ENCODE measurements at regions not wholly inside any gene's neighbourhood (a gene's known extent, or its start where the extent isn't known, plus 50 kb on each side); places are given as distances from the start of the nearest gene placed in this dataset.

- ChIA-PET CTCF (no interaction called here), POLR2A (ENCODE audit: unreplicated experiment) (no interaction called here)
- H3K4me1 ChIP-seq (replicated peaks; ENCODE audit: insufficient read depth) = no peaks in the 10 kb centered on the region
- no peaks in the 10 kb centered on the region for H3K36me3 ChIP-seq (ENCODE audit: low read depth)
- no peak overlapping the region for H3K4me3 ChIP-seq
- H3K9me2 ChIP-seq (ENCODE audit: insufficient read depth) = no peaks in the 10 kb centered on the region
- no peaks in the 10 kb centered on the region for H3K79me2 ChIP-seq (ENCODE audit: low read depth)
- no peaks in the 10 kb centered on the region for H3K9me3 ChIP-seq (ENCODE audit: insufficient read depth, low read depth)
- no peaks in the 10 kb centered on the region for H3K27me3 ChIP-seq (ENCODE audit: insufficient read depth, low read depth)
- TF ChIP-seq EZH2 (IDR thresholded peaks at IDR 0.05; ENCODE audit: low read depth) (no peak), CTCF (conservative IDR thresholded peaks at IDR 0.05) (no peak)
- no peak for DNase-seq
- BruUV-seq (replicated peaks) = no TSS peak
- intact Hi-C loops (cut with micrococcal nuclease; ENCODE audit: unreplicated experiment) = no loop called here
- H2AFZ ChIP-seq = no peak overlapping the region
- H3K4me2 ChIP-seq = no peak overlapping the region
- no peaks in the 10 kb centered on the region for H4K20me1 ChIP-seq (ENCODE audit: insufficient read depth)
- no peak overlapping the region for H3K27ac ChIP-seq
- no peaks in the 10 kb centered on the region for H3F3A ChIP-seq (ENCODE audit: insufficient read depth, low read depth)
These were observed 153.5 kb upstream of the OR13F1 start for GRCh38 chr9:104350541-104350940.

GRCh38 chr9:104351726-104352125, 152.3 kb upstream of the OR13F1 start:
- H3K4me3 ChIP-seq = no peak overlapping the region
- no peaks in the 10 kb centered on the region for H3K36me3 ChIP-seq (ENCODE audit: low read depth)
- TF ChIP-seq CTCF (conservative IDR thresholded peaks at IDR 0.05) (no peak), EZH2 (IDR thresholded peaks at IDR 0.05; ENCODE audit: low read depth) (no peak)
- no peak for DNase-seq
- no peaks in the 10 kb centered on the region for H3K27me3 ChIP-seq (ENCODE audit: insufficient read depth, low read depth)
- ChIA-PET POLR2A (ENCODE audit: unreplicated experiment) (no interaction called here), CTCF (no interaction called here)
- no peak overlapping the region for H3K4me2 ChIP-seq
- no peaks in the 10 kb centered on the region for H4K20me1 ChIP-seq (ENCODE audit: insufficient read depth)
- no peaks in the 10 kb centered on the region for H3K4me1 ChIP-seq (replicated peaks; ENCODE audit: insufficient read depth)
- no peaks in the 10 kb centered on the region for H3K9me3 ChIP-seq (ENCODE audit: insufficient read depth, low read depth)
- H3K27ac ChIP-seq = no peak overlapping the region
- H3K9me2 ChIP-seq (ENCODE audit: insufficient read depth) = no peaks in the 10 kb centered on the region
- no peak overlapping the region for H2AFZ ChIP-seq
- no peaks in the 10 kb centered on the region for H3F3A ChIP-seq (ENCODE audit: insufficient read depth, low read depth)
- H3K79me2 ChIP-seq (ENCODE audit: low read depth) = no peaks in the 10 kb centered on the region
- intact Hi-C loops (cut with micrococcal nuclease; ENCODE audit: unreplicated experiment) = no loop called here
- BruUV-seq (replicated peaks) = no TSS peak

- ChIA-PET POLR2A (ENCODE audit: unreplicated experiment) (no interaction called here), CTCF (no interaction called here)
- H2AFZ ChIP-seq = no peak overlapping the region
- DNase-seq = no peak
- no TSS peak for BruUV-seq (replicated peaks)
- H3K27ac ChIP-seq = no peak overlapping the region
- no peaks in the 10 kb centered on the region for H4K20me1 ChIP-seq (ENCODE audit: insufficient read depth)
- no peaks in the 10 kb centered on the region for H3K36me3 ChIP-seq (ENCODE audit: low read depth)
- no peaks in the 10 kb centered on the region for H3K9me2 ChIP-seq (ENCODE audit: insufficient read depth)
- no peaks in the 10 kb centered on the region for H3K9me3 ChIP-seq (ENCODE audit: insufficient read depth, low read depth)
- no peak overlapping the region for H3K4me2 ChIP-seq
- no peak overlapping the region for H3K4me3 ChIP-seq
- TF ChIP-seq CTCF (conservative IDR thresholded peaks at IDR 0.05) = no peak
- no peak for TF ChIP-seq EZH2 (IDR thresholded peaks at IDR 0.05; ENCODE audit: low read depth)
- H3F3A ChIP-seq (ENCODE audit: insufficient read depth, low read depth) = no peaks in the 10 kb centered on the region
- H3K4me1 ChIP-seq (replicated peaks; ENCODE audit: insufficient read depth) = no peaks in the 10 kb centered on the region
- no peaks in the 10 kb centered on the region for H3K27me3 ChIP-seq (ENCODE audit: insufficient read depth, low read depth)
- H3K79me2 ChIP-seq (ENCODE audit: low read depth) = no peaks in the 10 kb centered on the region
- intact Hi-C loops (cut with micrococcal nuclease; ENCODE audit: unreplicated experiment) = no loop called here
These were observed 142.9 kb upstream of the OR13F1 start for GRCh38 chr9:104361207-104361606.

Measured in PC-9 (cell line).